HepG2 (cell line): ENCODE measurements at regions not wholly inside any gene's neighbourhood (a gene's known extent, or its start where the extent isn't known, plus 50 kb on each side); places are given as distances from the start of the nearest gene placed in this dataset.

Experiments used
- BCL6 ChIP-seq: IDR thresholded peaks from 2 replicates; pipeline ENCODE4 v1.6.1; 2016; ENCODE audit warnings: missing genetic modification reagents, missing compliant biosample characterization
- TSC22D2 ChIP-seq: sonication (generic); formaldehyde crosslinking; IDR thresholded peaks from 2 replicates; pipeline ENCODE4 v1.5.1; 2020; ENCODE audit warnings: missing genetic modification reagents, mild to moderate bottlenecking, borderline replicate concordance
- ZFP36L1 ChIP-seq: sonication (generic); formaldehyde crosslinking; IDR thresholded peaks from 2 replicates; pipeline ENCODE4 v1.8.0; 2022; ENCODE audit warnings: mild to moderate bottlenecking, missing genetic modification reagents, moderate library complexity
- ZNF407 ChIP-seq: sonication (generic); formaldehyde crosslinking; IDR thresholded peaks from one replicate; pipeline ENCODE4 v1.5.1; 2020; ENCODE audit warnings: mild to moderate bottlenecking, missing genetic modification reagents; ENCODE audit errors: not compliant biosample characterization
- ZNF543 ChIP-seq: sonication (generic); formaldehyde crosslinking; IDR thresholded peaks from 2 replicates; pipeline ENCODE4 v1.4.0; 2020; ENCODE audit warnings: mild to moderate bottlenecking, missing genetic modification reagents
- TF ChIP-seq, protein P1 (sequence below): sonication (generic); formaldehyde crosslinking; IDR thresholded peaks from 2 replicates; pipeline ENCODE4 v1.5.0; 2020; ENCODE audit warnings: missing genetic modification reagents
- TF ChIP-seq, protein P2 (sequence below): sonication (generic); formaldehyde crosslinking; IDR thresholded peaks from 2 replicates; pipeline ENCODE4 v1.4.0; 2020; ENCODE audit warnings: missing genetic modification reagents

- TF ChIP-seq ZNF407 (CRISPR knock-in tag): no peak
- no peak for TF ChIP-seq ZFP36L1 (CRISPR knock-in tag)
- no peak for TF ChIP-seq BCL6 (CRISPR knock-in tag)
- TF ChIP-seq, protein P1, sequence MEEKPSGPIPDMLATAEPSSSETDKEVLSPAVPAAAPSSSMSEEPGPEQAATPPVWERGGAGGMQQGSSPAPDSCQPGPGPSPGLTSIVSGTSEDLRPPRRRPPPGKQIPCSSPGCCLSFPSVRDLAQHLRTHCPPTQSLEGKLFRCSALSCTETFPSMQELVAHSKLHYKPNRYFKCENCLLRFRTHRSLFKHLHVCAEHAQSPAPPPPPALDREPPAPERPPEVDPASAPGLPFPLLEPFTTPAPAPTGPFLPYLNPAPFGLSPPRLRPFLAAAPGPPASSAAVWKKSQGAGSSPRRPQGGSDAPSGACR (CRISPR knock-in tag): no peak
- TF ChIP-seq ZNF543: no peak
- no peak for TF ChIP-seq TSC22D2 (CRISPR knock-in tag)
- TF ChIP-seq, protein P2, sequence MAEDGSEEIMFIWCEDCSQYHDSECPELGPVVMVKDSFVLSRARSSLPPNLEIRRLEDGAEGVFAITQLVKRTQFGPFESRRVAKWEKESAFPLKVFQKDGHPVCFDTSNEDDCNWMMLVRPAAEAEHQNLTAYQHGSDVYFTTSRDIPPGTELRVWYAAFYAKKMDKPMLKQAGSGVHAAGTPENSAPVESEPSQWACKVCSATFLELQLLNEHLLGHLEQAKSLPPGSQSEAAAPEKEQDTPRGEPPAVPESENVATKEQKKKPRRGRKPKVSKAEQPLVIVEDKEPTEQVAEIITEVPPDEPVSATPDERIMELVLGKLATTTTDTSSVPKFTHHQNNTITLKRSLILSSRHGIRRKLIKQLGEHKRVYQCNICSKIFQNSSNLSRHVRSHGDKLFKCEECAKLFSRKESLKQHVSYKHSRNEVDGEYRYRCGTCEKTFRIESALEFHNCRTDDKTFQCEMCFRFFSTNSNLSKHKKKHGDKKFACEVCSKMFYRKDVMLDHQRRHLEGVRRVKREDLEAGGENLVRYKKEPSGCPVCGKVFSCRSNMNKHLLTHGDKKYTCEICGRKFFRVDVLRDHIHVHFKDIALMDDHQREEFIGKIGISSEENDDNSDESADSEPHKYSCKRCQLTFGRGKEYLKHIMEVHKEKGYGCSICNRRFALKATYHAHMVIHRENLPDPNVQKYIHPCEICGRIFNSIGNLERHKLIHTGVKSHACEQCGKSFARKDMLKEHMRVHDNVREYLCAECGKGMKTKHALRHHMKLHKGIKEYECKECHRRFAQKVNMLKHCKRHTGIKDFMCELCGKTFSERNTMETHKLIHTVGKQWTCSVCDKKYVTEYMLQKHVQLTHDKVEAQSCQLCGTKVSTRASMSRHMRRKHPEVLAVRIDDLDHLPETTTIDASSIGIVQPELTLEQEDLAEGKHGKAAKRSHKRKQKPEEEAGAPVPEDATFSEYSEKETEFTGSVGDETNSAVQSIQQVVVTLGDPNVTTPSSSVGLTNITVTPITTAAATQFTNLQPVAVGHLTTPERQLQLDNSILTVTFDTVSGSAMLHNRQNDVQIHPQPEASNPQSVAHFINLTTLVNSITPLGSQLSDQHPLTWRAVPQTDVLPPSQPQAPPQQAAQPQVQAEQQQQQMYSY (CRISPR knock-in tag): no peak
Observed at GRCh38 chr4:170743633-170744032, 653.9 kb upstream of the AADAT start (continued).
